ENCODE measurements at regions not wholly inside any gene's neighbourhood (a gene's known extent, or its start where the extent isn't known, plus 50 kb on each side); places are given as distances from the start of the nearest gene placed in this dataset.

- TF ChIP-seq, protein P1, sequence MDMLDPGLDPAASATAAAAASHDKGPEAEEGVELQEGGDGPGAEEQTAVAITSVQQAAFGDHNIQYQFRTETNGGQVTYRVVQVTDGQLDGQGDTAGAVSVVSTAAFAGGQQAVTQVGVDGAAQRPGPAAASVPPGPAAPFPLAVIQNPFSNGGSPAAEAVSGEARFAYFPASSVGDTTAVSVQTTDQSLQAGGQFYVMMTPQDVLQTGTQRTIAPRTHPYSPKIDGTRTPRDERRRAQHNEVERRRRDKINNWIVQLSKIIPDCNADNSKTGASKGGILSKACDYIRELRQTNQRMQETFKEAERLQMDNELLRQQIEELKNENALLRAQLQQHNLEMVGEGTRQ (IDR thresholded peaks at IDR 0.05; ENCODE audit: borderline replicate concordance, low read depth, low read length) = no peak
- TF ChIP-seq, protein P2, sequence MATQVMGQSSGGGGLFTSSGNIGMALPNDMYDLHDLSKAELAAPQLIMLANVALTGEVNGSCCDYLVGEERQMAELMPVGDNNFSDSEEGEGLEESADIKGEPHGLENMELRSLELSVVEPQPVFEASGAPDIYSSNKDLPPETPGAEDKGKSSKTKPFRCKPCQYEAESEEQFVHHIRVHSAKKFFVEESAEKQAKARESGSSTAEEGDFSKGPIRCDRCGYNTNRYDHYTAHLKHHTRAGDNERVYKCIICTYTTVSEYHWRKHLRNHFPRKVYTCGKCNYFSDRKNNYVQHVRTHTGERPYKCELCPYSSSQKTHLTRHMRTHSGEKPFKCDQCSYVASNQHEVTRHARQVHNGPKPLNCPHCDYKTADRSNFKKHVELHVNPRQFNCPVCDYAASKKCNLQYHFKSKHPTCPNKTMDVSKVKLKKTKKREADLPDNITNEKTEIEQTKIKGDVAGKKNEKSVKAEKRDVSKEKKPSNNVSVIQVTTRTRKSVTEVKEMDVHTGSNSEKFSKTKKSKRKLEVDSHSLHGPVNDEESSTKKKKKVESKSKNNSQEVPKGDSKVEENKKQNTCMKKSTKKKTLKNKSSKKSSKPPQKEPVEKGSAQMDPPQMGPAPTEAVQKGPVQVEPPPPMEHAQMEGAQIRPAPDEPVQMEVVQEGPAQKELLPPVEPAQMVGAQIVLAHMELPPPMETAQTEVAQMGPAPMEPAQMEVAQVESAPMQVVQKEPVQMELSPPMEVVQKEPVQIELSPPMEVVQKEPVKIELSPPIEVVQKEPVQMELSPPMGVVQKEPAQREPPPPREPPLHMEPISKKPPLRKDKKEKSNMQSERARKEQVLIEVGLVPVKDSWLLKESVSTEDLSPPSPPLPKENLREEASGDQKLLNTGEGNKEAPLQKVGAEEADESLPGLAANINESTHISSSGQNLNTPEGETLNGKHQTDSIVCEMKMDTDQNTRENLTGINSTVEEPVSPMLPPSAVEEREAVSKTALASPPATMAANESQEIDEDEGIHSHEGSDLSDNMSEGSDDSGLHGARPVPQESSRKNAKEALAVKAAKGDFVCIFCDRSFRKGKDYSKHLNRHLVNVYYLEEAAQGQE (IDR thresholded peaks at IDR 0.05; ENCODE audit: low read depth, low read length) = no peak
- no peak for TF ChIP-seq TCF12 (IDR thresholded peaks at IDR 0.05)
- TF ChIP-seq, protein P3, sequence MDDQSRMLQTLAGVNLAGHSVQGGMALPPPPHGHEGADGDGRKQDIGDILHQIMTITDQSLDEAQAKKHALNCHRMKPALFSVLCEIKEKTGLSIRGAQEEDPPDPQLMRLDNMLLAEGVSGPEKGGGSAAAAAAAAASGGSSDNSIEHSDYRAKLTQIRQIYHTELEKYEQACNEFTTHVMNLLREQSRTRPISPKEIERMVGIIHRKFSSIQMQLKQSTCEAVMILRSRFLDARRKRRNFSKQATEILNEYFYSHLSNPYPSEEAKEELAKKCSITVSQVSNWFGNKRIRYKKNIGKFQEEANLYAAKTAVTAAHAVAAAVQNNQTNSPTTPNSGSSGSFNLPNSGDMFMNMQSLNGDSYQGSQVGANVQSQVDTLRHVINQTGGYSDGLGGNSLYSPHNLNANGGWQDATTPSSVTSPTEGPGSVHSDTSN (IDR thresholded peaks at IDR 0.05) = no peak
These were observed 353.8 kb downstream of the NAP1L3 start (continued) for GRCh38 chrX:93319609-93320008.

All from SK-N-SH (cell line).